Transverse colon (tissue), 4 donors: ENCODE measurements at regions not wholly inside any gene's neighbourhood (a gene's known extent, or its start where the extent isn't known, plus 50 kb on each side); places are given as distances from the start of the nearest gene placed in this dataset.

Experiments
- CTCF ChIP-seq, 5 experiments: fragments of 200-600 bp in 3 of 5; fragments of 450-650 bp in 2 of 5; sonication (generic) in 3 of 5; IDR thresholded peaks; 1 replicate in 2 of 5; 2 replicates in 3 of 5; pipeline ENCODE4 v1.5.1; 2016 to 2017; ENCODE audit warnings: antibody characterized with exemption in 5 of 5, inconsistent platforms in 3 of 5, mild to moderate bottlenecking in 2 of 5, moderate library complexity in 1 of 5
- EP300 ChIP-seq: sonication (generic); formaldehyde crosslinking; IDR thresholded peaks from one replicate; pipeline ENCODE4 v1.6.1; 2017; ENCODE audit warnings: antibody characterized with exemption, low read depth
- POLR2A ChIP-seq: fragments of 450-650 bp; IDR thresholded peaks from one replicate; pipeline ENCODE4 v1.6.1; 2016; ENCODE audit warnings: antibody characterized with exemption, mild to moderate bottlenecking, moderate library complexity
- POLR2AphosphoS5 ChIP-seq, 3 donors: sonication (generic); formaldehyde crosslinking; IDR thresholded peaks; one replicate each; pipeline ENCODE4 v1.6.1; 2016; ENCODE audit warnings: antibody characterized with exemption in 3 of 3

GRCh38 chr4:183816077-183816476 is 89.0 kb upstream of the STOX2 start:
- TF ChIP-seq CTCF (IDR thresholded peaks at IDR 0.05) (no peak), POLR2A (no peak), EP300 (no peak), POLR2AphosphoS5 (IDR thresholded peaks at IDR 0.05) (no peak)
